ENCODE measurements at regions not wholly inside any gene's neighbourhood (a gene's known extent, or its start where the extent isn't known, plus 50 kb on each side); places are given as distances from the start of the nearest gene placed in this dataset.

- in situ Hi-C loops (cut with MboI) (no loop called here), intact Hi-C loops (cut with micrococcal nuclease) (no loop called here)
- DNase-seq (ENCODE audit: extremely low read depth in 1 of 4, low spot score in 3 of 4), result no peak
- Histone ChIP-seq H3K9me1 (ENCODE audit: control insufficient read depth, insufficient read depth, low read length) (no peaks in the 10 kb centered on the region), H4K20me1 (replicated peaks; ENCODE audit: control insufficient read depth, insufficient read depth, low read length) (no peaks in the 10 kb centered on the region), H3K4me1 (replicated peaks in 1 of 2; ENCODE audit: control insufficient read depth in 2 of 2, insufficient read depth in 2 of 2, low read length in 2 of 2) (no peaks in the 10 kb centered on the region), H3K79me2 (ENCODE audit: control insufficient read depth, insufficient read depth, low read length) (no peaks in the 10 kb centered on the region), H3K4me2 (ENCODE audit: insufficient read depth, low read length) (no peak overlapping the region), H3K9me3 (replicated peaks; ENCODE audit: control insufficient read depth, insufficient read depth, low read depth, low read length) (no peaks in the 10 kb centered on the region), H3K27me3 (ENCODE audit: control insufficient read depth in 2 of 2, insufficient read depth in 2 of 2, low read length in 2 of 2) (no peaks in the 10 kb centered on the region), H3K4me3 (no peak overlapping the region), H2AFZ (ENCODE audit: low read depth, low read length) (no peak overlapping the region), H3K36me3 (ENCODE audit: control insufficient read depth, insufficient read depth, low read length) (no peaks in the 10 kb centered on the region), H3K9ac (ENCODE audit: insufficient read depth in 1 of 2, low read depth in 2 of 2, low read length in 2 of 2) (no peak overlapping the region), H3K27ac (ENCODE audit: extremely low read depth, low read depth, low read length) (no peak overlapping the region)
- CTCF ChIA-PET (ENCODE audit: low intra/inter-chr PET ratio), result no interaction called here
- no peak for FAIRE-seq
- POLR2A ChIA-PET, result no interaction called here
- BruUV-seq (replicated peaks), result no TSS peak
- no peak for ATAC-seq
- TF ChIP-seq EP300 (IDR thresholded peaks at IDR 0.05; ENCODE audit: low read length) (no peak), E2F6 (IDR thresholded peaks at IDR 0.05; ENCODE audit: borderline replicate concordance in 1 of 2, extremely low read depth in 1 of 2, insufficient read depth in 1 of 2, insufficient read length in 1 of 2, low read depth in 1 of 2, low read length in 1 of 2, poor library complexity in 1 of 2, severe bottlenecking in 1 of 2) (no peak)
Observed at GRCh38 chr13:31469377-31469776, 269.6 kb downstream of the B3GLCT start.

GRCh38 chr13:31476266-31476665, 263.1 kb upstream of the RXFP2 start:
- intact Hi-C loops (cut with micrococcal nuclease), result no loop called here
- no peak overlapping the region for H3K4me2 ChIP-seq (ENCODE audit: insufficient read depth, low read length)
- BruUV-seq (replicated peaks), result no TSS peak
- H3K27ac ChIP-seq (ENCODE audit: extremely low read depth, low read depth, low read length), result no peak overlapping the region
- no peaks in the 10 kb centered on the region for H3K9me1 ChIP-seq (ENCODE audit: control insufficient read depth, insufficient read depth, low read length)
- WGBS (ENCODE audit: insufficient coverage, low coverage, missing lambda C conversion rate), result 2% methylated on average over 6 of the region's 6 CpGs
- ATAC-seq (no peak), DNase-seq (ENCODE audit: extremely low read depth in 1 of 4, low spot score in 3 of 4) (no peak), FAIRE-seq (no peak)
- ChIA-PET POLR2A (no interaction called here), CTCF (ENCODE audit: low intra/inter-chr PET ratio) (no interaction called here)
- H3K27me3 ChIP-seq (ENCODE audit: control insufficient read depth in 2 of 2, insufficient read depth in 2 of 2, low read length in 2 of 2), result no peaks in the 10 kb centered on the region
- H3K9me3 ChIP-seq (replicated peaks; ENCODE audit: control insufficient read depth, insufficient read depth, low read depth, low read length), result no peaks in the 10 kb centered on the region
- H3K4me1 ChIP-seq (replicated peaks in 1 of 2; ENCODE audit: control insufficient read depth in 2 of 2, insufficient read depth in 2 of 2, low read length in 2 of 2), result no peaks in the 10 kb centered on the region
- no peaks in the 10 kb centered on the region for H3K79me2 ChIP-seq (ENCODE audit: control insufficient read depth, insufficient read depth, low read length)
- no peak overlapping the region for H3K4me3 ChIP-seq
- no peak overlapping the region for H2AFZ ChIP-seq (ENCODE audit: low read depth, low read length)
- H3K36me3 ChIP-seq (ENCODE audit: control insufficient read depth, insufficient read depth, low read length), result no peaks in the 10 kb centered on the region
- in situ Hi-C loops (cut with MboI), result no loop called here
- no peaks in the 10 kb centered on the region for H4K20me1 ChIP-seq (replicated peaks; ENCODE audit: control insufficient read depth, insufficient read depth, low read length)
- no peak overlapping the region for H3K9ac ChIP-seq (ENCODE audit: insufficient read depth in 1 of 2, low read depth in 2 of 2, low read length in 2 of 2)
- TF ChIP-seq ETS2 (tag; IDR thresholded peaks at IDR 0.05; ENCODE audit: borderline replicate concordance, poor library complexity, severe bottlenecking) (no peak), UBTF (IDR thresholded peaks at IDR 0.05; ENCODE audit: borderline replicate concordance in 1 of 2, low read depth in 2 of 2, low read length in 2 of 2) (no peak), BRF1 (IDR thresholded peaks at IDR 0.05; ENCODE audit: borderline replicate concordance, extremely low read depth, insufficient read length) (no peak), NFIX (CRISPR knock-in tag; IDR thresholded peaks at IDR 0.05; ENCODE audit: low read depth) (no peak), CEBPB (tag; IDR thresholded peaks at IDR 0.05) (no peak), YY1 (IDR thresholded peaks at IDR 0.05; ENCODE audit: borderline replicate concordance in 1 of 3, control insufficient read depth in 1 of 3, extremely low read depth in 1 of 3, insufficient read depth in 3 of 3, insufficient read length in 1 of 3, insufficient replicate concordance in 2 of 3, low read depth in 1 of 3, low read length in 2 of 3) (no peak), SAFB (IDR thresholded peaks at IDR 0.05; ENCODE audit: borderline replicate concordance, low read depth, low read length) (no peak), ZNF512 (tag; IDR thresholded peaks at IDR 0.05) (no peak)

Measured in K562 (cell line).